Omental fat pad (tissue), 3 donors: ENCODE measurements at regions not wholly inside any gene's neighbourhood (a gene's known extent, or its start where the extent isn't known, plus 50 kb on each side); places are given as distances from the start of the nearest gene placed in this dataset.

Experiments
- ATAC-seq: fragments of 150-250 bp; one replicate; pipeline ENCODE4 v1.9.1; 2016; ENCODE audit warnings: mild to moderate bottlenecking, moderate library complexity; ENCODE audit not compliant: low FRiP score
- DNase-seq: peaks from one replicate; pipeline ENCODE4 v3.0.0-alpha.2; 2019; ENCODE audit warnings: low spot score
- TF ChIP-seq, protein P1 (sequence below), 3 donors: fragments of 450-650 bp; IDR thresholded peaks; one replicate each; pipeline ENCODE4 v1.5.1; 2016 to 2017; ENCODE audit warnings: antibody characterized with exemption in 3 of 3, mild to moderate bottlenecking in 3 of 3, moderate library complexity in 2 of 3

DNA sequence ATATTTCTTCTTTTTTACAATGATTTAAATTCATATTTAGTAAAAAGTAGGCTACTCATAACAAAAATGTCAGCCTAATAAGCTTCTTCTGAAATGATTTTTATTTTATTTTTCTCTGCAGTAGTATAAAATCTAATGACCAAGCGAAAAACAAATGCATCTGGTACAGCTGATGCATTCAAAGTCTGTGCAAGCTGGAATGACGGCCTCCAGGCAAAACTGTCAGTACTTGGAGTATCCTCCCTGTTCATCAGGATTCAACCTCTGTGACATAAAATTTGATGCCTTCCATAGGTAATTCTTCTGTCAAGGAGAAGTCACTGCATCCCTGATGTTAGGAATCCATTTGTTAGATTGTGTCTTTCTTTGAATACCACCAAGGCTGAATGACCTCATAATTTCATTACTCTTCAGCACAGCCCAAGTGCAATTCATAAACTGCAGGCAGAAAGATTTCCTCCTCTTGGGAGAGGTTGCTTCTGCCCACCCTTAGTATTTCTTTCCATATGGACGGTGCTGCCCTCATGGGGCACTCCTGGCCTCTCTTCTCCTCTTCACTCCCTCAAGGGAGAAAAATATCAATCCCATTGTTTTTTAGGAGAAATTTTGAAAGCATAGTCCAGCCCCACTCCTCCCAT is 146.4 kb upstream of the STXBP5 start:
- DNase-seq (no peak), ATAC-seq (no peak)
- TF ChIP-seq, protein P1, sequence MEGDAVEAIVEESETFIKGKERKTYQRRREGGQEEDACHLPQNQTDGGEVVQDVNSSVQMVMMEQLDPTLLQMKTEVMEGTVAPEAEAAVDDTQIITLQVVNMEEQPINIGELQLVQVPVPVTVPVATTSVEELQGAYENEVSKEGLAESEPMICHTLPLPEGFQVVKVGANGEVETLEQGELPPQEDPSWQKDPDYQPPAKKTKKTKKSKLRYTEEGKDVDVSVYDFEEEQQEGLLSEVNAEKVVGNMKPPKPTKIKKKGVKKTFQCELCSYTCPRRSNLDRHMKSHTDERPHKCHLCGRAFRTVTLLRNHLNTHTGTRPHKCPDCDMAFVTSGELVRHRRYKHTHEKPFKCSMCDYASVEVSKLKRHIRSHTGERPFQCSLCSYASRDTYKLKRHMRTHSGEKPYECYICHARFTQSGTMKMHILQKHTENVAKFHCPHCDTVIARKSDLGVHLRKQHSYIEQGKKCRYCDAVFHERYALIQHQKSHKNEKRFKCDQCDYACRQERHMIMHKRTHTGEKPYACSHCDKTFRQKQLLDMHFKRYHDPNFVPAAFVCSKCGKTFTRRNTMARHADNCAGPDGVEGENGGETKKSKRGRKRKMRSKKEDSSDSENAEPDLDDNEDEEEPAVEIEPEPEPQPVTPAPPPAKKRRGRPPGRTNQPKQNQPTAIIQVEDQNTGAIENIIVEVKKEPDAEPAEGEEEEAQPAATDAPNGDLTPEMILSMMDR (IDR thresholded peaks at IDR 0.05), result no peak

DNA sequence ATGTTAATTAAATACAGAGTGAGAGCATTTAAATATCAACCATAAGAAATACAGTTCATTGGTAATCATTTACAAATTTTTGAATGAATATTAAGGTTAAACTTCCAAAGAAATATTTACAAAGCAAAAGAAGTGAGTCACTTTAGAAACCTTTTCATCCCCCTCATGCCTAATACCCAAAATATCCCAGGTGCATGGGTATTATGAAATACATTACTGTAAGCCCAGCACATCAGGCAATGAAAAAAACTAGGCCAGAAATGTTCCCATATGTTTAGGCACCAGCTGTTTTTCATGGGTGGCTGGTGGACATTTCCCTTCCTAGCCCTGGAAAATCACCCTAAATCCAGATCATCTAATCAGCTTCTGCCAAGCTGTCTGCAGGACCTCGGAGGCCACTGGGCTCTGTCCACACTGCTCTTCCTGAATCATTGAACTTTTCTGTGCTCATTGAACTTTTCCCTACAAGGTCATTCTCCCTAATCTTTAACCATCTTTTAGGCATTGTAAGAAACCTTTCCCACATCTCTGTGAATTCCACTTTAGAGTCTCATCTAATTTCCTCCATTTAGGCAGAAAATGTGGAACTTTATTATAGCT is 145.3 kb upstream of the STXBP5 start:
- TF ChIP-seq, protein P1 (IDR thresholded peaks at IDR 0.05), result no peak
- DNase-seq, result no peak
- ATAC-seq, result no peak

DNA sequence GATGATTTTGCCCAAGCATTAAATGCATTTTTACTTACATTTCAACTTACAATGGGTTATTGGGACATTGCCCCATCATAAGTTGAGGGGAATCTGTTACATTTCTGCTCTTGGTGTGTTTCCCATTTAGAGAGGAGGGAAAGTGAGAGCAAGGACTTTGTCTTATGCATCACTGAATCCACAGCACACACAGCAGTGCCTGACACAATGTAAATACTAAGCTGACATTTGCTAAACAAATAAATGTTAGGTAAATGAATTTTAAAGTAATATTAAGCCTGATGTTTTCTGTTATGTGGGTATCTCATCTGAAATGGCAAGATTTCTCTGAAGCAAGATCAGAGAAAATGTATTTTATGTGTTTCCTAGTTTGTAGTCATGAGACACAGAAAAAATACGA is 143.6 kb upstream of the STXBP5 start:
- TF ChIP-seq, protein P1 (IDR thresholded peaks at IDR 0.05), result no peak
- ATAC-seq (no peak), DNase-seq (no peak)

DNA sequence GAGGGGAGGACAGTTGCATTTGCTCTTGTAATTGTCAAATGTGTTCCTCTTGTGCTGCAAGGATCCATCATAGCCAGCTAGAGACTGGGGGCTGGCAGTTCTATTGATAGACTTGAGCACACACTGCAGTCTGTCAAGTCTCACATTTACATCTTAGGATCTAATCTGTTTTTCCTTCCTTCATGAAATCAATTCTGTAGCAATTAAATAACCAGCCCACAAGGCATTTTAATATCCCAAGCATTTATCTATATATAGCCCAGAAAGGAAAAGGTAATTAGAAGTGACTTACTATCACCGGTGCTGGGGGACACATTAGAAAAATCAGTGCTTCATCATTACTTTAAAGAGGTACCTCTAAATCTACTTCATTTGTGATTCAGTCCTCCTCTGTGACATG is 143.0 kb upstream of the STXBP5 start:
- DNase-seq (no peak), ATAC-seq (no peak)
- TF ChIP-seq, protein P1 (IDR thresholded peaks at IDR 0.05), result no peak

DNA sequence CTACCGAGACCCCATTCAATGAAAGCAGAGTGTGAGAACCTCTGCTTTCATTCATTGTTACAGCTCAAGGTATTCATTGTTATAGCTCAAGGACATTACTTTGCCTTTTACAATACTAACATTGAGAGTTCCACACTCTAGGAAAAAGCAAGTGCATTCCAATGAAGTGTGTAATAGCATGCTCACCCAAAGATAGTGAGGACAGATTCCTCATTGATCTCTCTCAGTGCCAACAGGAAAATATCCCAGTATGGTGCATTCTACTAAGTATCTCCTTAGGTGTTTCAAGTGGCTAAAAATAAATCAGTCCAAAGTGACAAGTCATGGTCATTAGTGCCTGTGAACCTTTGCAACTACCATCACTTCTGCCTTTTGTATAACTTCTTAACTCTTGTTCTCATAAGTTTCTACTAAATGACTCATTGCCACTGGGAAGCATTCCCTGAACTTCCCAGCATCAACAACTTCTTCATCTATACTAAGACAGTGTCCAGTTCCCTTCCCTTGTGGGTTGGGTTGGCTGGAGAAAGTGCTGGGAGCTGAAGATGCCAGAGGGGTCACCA is 140.7 kb upstream of the STXBP5 start:
- DNase-seq, result no peak
- ATAC-seq, result peak; percentile 79

DNA sequence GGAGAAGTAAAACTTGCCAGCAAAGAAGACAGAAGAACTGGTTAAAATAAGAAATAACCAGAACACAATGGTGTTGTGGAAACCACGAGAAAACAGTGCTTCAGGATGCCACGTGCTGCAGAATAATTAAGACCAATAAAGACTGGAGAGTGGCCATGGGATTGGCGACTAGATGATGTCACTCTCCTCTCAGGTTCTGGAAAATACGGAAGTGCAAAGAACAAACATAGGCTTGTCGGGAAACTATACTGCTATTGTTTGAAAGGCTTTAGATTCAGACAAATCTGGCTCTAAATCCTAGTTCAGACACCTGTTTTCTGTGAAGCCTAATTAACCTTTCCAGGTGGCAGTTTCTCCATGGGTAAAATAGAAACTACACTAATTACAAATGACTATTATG is 138.4 kb upstream of the STXBP5 start:
- DNase-seq (no peak), ATAC-seq (no peak)
- TF ChIP-seq, protein P1 (IDR thresholded peaks at IDR 0.05), result no peak

More for the DNA sequence above, 140.7 kb upstream of the STXBP5 start:
- TF ChIP-seq, protein P1 (IDR thresholded peaks at IDR 0.05), result no peak

DNA sequence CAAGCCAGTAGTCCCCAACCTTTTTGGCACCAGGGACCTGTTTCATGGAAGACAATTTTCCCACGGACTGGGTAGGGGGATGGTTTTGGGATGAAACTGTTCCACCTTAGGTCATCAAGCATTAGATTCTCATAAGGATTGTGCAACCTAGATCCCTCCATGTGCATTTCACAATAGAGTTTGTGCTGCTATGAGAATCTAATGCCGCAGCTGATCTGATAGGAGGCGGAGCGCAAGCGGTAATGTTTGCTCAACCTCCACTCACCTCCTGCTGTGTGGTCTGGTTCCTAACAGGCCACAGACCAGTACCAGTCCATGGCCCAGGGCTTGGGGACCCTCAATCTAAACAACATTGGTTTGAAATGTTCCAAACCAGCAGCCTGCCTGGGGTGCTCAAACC is 137.0 kb upstream of the STXBP5 start:
- ATAC-seq (no peak), DNase-seq (no peak)
- TF ChIP-seq, protein P1 (IDR thresholded peaks at IDR 0.05), result no peak
